ENCODE measurements at regions not wholly inside any gene's neighbourhood (a gene's known extent, or its start where the extent isn't known, plus 50 kb on each side); places are given as distances from the start of the nearest gene placed in this dataset.
A peak's percentile ranks its signal among the peaks of the same experiment; 100 is the strongest.

DNA sequence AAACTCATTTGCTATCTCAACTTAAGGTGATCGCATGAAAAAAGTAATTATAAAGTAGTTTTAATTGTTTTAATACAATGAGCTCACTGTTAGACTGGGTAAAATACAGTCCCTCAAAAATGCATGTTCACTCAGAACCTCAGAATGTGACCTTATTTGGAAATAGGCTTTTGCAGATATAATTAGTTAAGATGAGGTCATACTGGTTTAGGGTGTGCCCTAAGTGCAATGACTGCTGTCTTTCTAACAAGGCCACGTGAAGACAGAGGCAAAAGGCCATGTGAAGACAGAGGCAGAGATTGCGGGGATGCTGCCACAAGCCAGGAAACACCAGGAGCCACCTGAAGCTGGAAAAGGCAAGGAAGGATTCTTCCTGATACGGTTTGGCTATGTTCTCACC is 262.1 kb downstream of the NKX6-1 start:
- TF ChIP-seq, protein P1, sequence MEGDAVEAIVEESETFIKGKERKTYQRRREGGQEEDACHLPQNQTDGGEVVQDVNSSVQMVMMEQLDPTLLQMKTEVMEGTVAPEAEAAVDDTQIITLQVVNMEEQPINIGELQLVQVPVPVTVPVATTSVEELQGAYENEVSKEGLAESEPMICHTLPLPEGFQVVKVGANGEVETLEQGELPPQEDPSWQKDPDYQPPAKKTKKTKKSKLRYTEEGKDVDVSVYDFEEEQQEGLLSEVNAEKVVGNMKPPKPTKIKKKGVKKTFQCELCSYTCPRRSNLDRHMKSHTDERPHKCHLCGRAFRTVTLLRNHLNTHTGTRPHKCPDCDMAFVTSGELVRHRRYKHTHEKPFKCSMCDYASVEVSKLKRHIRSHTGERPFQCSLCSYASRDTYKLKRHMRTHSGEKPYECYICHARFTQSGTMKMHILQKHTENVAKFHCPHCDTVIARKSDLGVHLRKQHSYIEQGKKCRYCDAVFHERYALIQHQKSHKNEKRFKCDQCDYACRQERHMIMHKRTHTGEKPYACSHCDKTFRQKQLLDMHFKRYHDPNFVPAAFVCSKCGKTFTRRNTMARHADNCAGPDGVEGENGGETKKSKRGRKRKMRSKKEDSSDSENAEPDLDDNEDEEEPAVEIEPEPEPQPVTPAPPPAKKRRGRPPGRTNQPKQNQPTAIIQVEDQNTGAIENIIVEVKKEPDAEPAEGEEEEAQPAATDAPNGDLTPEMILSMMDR (IDR thresholded peaks at IDR 0.05; ENCODE audit: low read depth, low read length) = no peak
- no peak for TF ChIP-seq EZH2phosphoT487 (IDR thresholded peaks at IDR 0.05; ENCODE audit: low read depth)
- H4K20me1 ChIP-seq (ENCODE audit: insufficient read depth, low read length) = no peaks in the 10 kb centered on the region

DNA sequence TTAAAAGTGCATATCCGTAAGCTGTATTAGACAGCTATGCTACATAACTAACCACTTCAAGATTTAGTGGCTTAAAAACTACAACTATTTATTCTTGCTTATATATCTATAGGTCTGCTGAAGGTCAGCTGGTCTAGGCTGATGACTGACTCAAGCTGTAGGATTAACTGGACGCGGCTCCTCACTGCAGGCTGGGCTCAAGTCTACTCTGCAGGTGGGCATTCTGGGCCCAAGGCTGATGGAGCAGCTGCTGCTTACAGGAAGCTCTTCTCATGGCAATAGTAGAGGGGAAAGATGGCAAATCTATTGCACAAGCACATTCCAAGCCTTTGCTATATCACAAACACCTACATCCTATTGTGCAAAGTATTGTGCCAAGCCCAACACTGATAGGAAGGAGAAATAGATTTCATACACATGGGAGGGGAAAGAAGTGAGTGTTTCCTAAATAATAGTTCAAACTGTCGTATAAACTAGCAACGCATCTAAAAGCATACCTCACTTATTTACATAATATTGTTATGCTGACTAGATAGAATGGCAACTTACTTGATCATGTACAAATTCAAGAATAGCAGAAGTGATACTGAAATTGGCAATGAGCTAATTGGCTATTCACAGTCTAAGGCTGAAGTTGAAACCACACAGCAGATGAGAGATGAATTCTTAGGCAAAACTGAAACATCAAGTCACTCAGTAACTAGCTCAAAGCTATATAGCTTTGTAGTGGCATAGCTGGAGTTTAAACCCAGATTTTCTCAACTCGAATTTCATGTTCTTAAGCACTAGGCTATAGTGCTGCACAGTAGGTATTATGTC is 263.8 kb downstream of the NKX6-1 start:
- no peak for TF ChIP-seq EZH2phosphoT487 (IDR thresholded peaks at IDR 0.05; ENCODE audit: low read depth)
- TF ChIP-seq, protein P1 (IDR thresholded peaks at IDR 0.05; ENCODE audit: low read depth, low read length) = no peak
- peak overlapping the region; percentile 65 for H3K27ac ChIP-seq (ENCODE audit: low read length)
- peak overlapping the region; percentile 18 for H3K4me3 ChIP-seq (ENCODE audit: low read length)
- peaks cover 36% of the 10 kb centered on the region for H3K4me1 ChIP-seq (ENCODE audit: low read length)
- no peak overlapping the region for H2AFZ ChIP-seq (ENCODE audit: low read depth, low read length)
- peak overlapping the region; percentile 59 for H3K4me2 ChIP-seq (ENCODE audit: low read length)
- H3K79me2 ChIP-seq (ENCODE audit: low read length) = no peaks in the 10 kb centered on the region
- H3K9ac ChIP-seq (ENCODE audit: low read length) = no peak overlapping the region
- H3K9me3 ChIP-seq (ENCODE audit: insufficient read depth, low read length) = peaks cover 16% of the 10 kb centered on the region
- H3K36me3 ChIP-seq (replicated peaks; ENCODE audit: low read depth, low read length) = peaks cover 15% of the 10 kb centered on the region
- no peaks in the 10 kb centered on the region for H3K27me3 ChIP-seq (ENCODE audit: low read depth, low read length)
- no peaks in the 10 kb centered on the region for H4K20me1 ChIP-seq (ENCODE audit: insufficient read depth, low read length)

More for the DNA sequence above, 262.1 kb downstream of the NKX6-1 start:
- H3K9ac ChIP-seq (ENCODE audit: low read length) = no peak overlapping the region
- H3K27me3 ChIP-seq (ENCODE audit: low read depth, low read length) = no peaks in the 10 kb centered on the region
- no peak overlapping the region for H3K4me2 ChIP-seq (ENCODE audit: low read length)
- peaks cover 15% of the 10 kb centered on the region for H3K36me3 ChIP-seq (replicated peaks; ENCODE audit: low read depth, low read length)
- H3K4me3 ChIP-seq (ENCODE audit: low read length) = no peak overlapping the region
- peaks cover 16% of the 10 kb centered on the region for H3K9me3 ChIP-seq (ENCODE audit: insufficient read depth, low read length)
- peaks cover 36% of the 10 kb centered on the region for H3K4me1 ChIP-seq (ENCODE audit: low read length)
- no peak overlapping the region for H2AFZ ChIP-seq (ENCODE audit: low read depth, low read length)
- no peak overlapping the region for H3K27ac ChIP-seq (ENCODE audit: low read length)
- H3K79me2 ChIP-seq (ENCODE audit: low read length) = no peaks in the 10 kb centered on the region

DNA sequence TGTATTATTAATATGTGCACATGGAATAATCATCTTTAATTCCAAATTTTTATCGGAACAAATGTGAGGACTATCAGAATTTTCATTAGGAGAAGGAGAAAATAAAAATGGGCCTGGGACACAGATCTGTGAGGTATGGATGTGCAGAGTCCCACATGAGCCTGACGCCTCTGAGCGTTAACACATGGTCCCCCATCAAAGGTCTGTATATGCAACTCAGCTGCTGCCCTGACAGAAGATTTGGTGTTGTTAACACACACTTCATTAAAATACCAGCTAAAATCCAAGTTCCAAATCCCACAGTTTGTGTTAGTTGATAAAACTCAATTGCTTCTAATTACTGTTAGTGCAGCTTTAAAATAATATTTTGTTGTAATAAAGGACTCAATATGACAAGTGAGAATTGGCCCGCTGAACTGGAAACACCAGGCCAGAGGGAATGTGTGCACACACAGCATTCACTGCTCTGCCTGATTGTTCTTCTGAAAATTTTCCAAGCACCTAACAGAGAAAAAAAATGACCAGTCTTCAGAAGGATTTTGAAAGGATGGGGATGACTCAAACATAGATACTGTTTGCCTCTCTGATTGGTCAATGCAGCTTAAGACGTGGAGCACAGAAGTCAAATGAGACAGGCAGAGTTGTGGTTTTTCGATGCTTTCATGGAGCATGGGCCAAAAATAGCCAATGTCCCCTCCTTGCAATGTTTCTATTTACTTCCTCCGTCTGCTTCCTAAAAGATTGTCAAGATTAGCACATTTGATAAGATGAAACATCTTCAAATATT is 266.6 kb downstream of the NKX6-1 start:
- Histone ChIP-seq H3K27me3 (ENCODE audit: low read depth, low read length) (no peaks in the 10 kb centered on the region), H3K4me2 (ENCODE audit: low read length) (no peak overlapping the region), H3K79me2 (ENCODE audit: low read length) (no peaks in the 10 kb centered on the region), H3K9me3 (ENCODE audit: insufficient read depth, low read length) (0 out of 2 replicates have a peak, but pooled peaks cover 8% of the 10 kb centered on the region), H3K4me1 (ENCODE audit: low read length) (peaks cover 20% of the 10 kb centered on the region), H4K20me1 (ENCODE audit: insufficient read depth, low read length) (no peaks in the 10 kb centered on the region), H2AFZ (ENCODE audit: low read depth, low read length) (no peak overlapping the region), H3K9ac (ENCODE audit: low read length) (no peak overlapping the region), H3K27ac (ENCODE audit: low read length) (no peak overlapping the region), H3K4me3 (ENCODE audit: low read length) (no peak overlapping the region), H3K36me3 (replicated peaks; ENCODE audit: low read depth, low read length) (peaks cover 8% of the 10 kb centered on the region)
- TF ChIP-seq, protein P1 (IDR thresholded peaks at IDR 0.05; ENCODE audit: low read depth, low read length) = no peak
- no peak for TF ChIP-seq EZH2phosphoT487 (IDR thresholded peaks at IDR 0.05; ENCODE audit: low read depth)

DNA sequence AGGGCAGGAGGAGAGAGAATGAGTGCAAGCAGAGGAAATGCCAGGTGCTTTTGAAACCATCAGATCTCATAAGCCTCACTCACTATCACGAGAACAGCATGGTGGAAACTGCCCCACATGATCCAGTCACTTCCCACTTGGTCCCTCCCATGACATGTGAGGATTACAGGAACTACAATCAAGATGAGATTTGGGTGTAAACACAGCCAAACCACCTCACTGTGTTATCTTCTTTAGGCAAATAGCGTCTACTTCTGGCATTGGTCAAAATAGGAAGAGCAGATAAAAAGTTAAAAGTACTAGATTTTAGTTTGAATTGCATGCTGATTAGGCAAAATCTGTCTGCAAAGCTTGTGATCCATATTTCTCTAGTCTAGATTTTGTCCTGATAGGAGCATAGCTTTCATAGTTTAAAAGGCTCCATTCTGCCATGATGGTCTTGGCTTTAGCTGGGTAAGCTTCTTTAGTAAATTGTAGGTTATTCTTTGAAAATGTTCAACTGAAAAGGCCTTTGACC is 267.5 kb downstream of the NKX6-1 start:
- Histone ChIP-seq H3K79me2 (ENCODE audit: low read length) (no peaks in the 10 kb centered on the region), H3K36me3 (replicated peaks; ENCODE audit: low read depth, low read length) (peaks cover under 1% of the 10 kb centered on the region), H2AFZ (ENCODE audit: low read depth, low read length) (no peak overlapping the region), H4K20me1 (ENCODE audit: insufficient read depth, low read length) (no peaks in the 10 kb centered on the region), H3K9me3 (ENCODE audit: insufficient read depth, low read length) (0 out of 2 replicates have a peak, but pooled peaks cover 1% of the 10 kb centered on the region), H3K27ac (ENCODE audit: low read length) (no peak overlapping the region), H3K4me2 (ENCODE audit: low read length) (no peak overlapping the region), H3K4me3 (ENCODE audit: low read length) (no peak overlapping the region), H3K9ac (ENCODE audit: low read length) (no peak overlapping the region), H3K27me3 (ENCODE audit: low read depth, low read length) (no peaks in the 10 kb centered on the region), H3K4me1 (ENCODE audit: low read length) (peaks cover 20% of the 10 kb centered on the region)
- TF ChIP-seq, protein P1 (IDR thresholded peaks at IDR 0.05; ENCODE audit: low read depth, low read length) = no peak
- TF ChIP-seq EZH2phosphoT487 (IDR thresholded peaks at IDR 0.05; ENCODE audit: low read depth) = no peak

All from OCI-LY3 (cell line).